Astrocyte (in vitro differentiated cells and primary cell): ENCODE measurements at regions not wholly inside any gene's neighbourhood (a gene's known extent, or its start where the extent isn't known, plus 50 kb on each side); places are given as distances from the start of the nearest gene placed in this dataset.

ENCODE experiments used
- DNase-seq: peaks from one replicate; pipeline ENCODE4 v3.0.0-alpha.2; 2010; ENCODE audit warnings: low read depth
- FAIRE-seq: peaks from 2 replicates; lab custom pipeline; 2011; peaks lifted over from hg19 to GRCh38; lab: Jason Lieb, UNC
- H2AFZ ChIP-seq: 2 replicates; pipeline ENCODE4 v1.6.0; 2012; ENCODE audit warnings: low read depth, low read length, inconsistent platforms
- H3K27ac ChIP-seq: 2 replicates; pipeline ENCODE4 v1.5.1; 2011; ENCODE audit warnings: low read depth, low read length, inconsistent platforms
- H3K27me3 ChIP-seq: 2 replicates; pipeline ENCODE4 v1.6.0; 2011; ENCODE audit warnings: low read length, inconsistent platforms; ENCODE audit not compliant: insufficient read depth
- H3K36me3 ChIP-seq: 2 replicates; pipeline ENCODE4 v1.5.1; 2011; ENCODE audit warnings: low read length, inconsistent platforms; ENCODE audit not compliant: insufficient read depth
- H3K4me1 ChIP-seq: 2 replicates; pipeline ENCODE4 v1.5.1; 2011; ENCODE audit warnings: low read length, inconsistent platforms; ENCODE audit not compliant: insufficient read depth
- H3K4me2 ChIP-seq: 2 replicates; pipeline ENCODE4 v1.6.0; 2012; ENCODE audit warnings: low read length, inconsistent platforms
- H3K4me3 ChIP-seq: 2 replicates; pipeline ENCODE4 v1.5.1; 2011; ENCODE audit warnings: low read depth, mild to moderate bottlenecking, low read length, inconsistent platforms; ENCODE audit not compliant: insufficient read depth
- H3K79me2 ChIP-seq: 2 replicates; pipeline ENCODE4 v1.6.0; 2012; ENCODE audit warnings: mild to moderate bottlenecking, low read length, inconsistent platforms; ENCODE audit not compliant: insufficient read depth
- H3K9ac ChIP-seq: 2 replicates; pipeline ENCODE4 v1.6.0; 2012; ENCODE audit warnings: mild to moderate bottlenecking, low read length, inconsistent platforms
- H3K9me3 ChIP-seq: 2 replicates; pipeline ENCODE4 v1.5.1; 2012; ENCODE audit warnings: low read depth, mild to moderate bottlenecking, low read length, inconsistent platforms; ENCODE audit not compliant: insufficient read depth
- H4K20me1 ChIP-seq: 2 replicates; pipeline ENCODE4 v1.6.0; 2012; ENCODE audit warnings: low read length, inconsistent platforms; ENCODE audit not compliant: insufficient read depth
- H3K27ac Mint-ChIP-seq: one replicate; pipeline ENCODE4 v1.8.0; 2021; ENCODE audit warnings: mild to moderate bottlenecking, mixed read lengths; ENCODE audit not compliant: unreplicated experiment
- H3K27me3 Mint-ChIP-seq: one replicate; pipeline ENCODE4 v1.8.0; 2021; ENCODE audit warnings: low read depth, mixed read lengths; ENCODE audit not compliant: unreplicated experiment
- H3K36me3 Mint-ChIP-seq: one replicate; pipeline ENCODE4 v1.8.0; 2021; ENCODE audit warnings: low read depth, mixed read lengths; ENCODE audit not compliant: unreplicated experiment
- H3K4me1 Mint-ChIP-seq: one replicate; pipeline ENCODE4 v1.8.0; 2021; ENCODE audit warnings: low read depth, mixed read lengths; ENCODE audit not compliant: unreplicated experiment
- H3K4me3 Mint-ChIP-seq: one replicate; pipeline ENCODE4 v1.8.0; 2021; ENCODE audit warnings: mild to moderate bottlenecking, moderate library complexity, mixed read lengths; ENCODE audit not compliant: unreplicated experiment
- H3K9me3 Mint-ChIP-seq: one replicate; pipeline ENCODE4 v1.8.0; 2021; ENCODE audit warnings: mild to moderate bottlenecking, mixed read lengths; ENCODE audit not compliant: unreplicated experiment
- CTCF ChIP-seq: IDR thresholded peaks from 2 replicates; pipeline ENCODE4 v1.5.1; 2011; ENCODE audit warnings: low read depth, mild to moderate bottlenecking, inconsistent platforms, low read length, moderate library complexity; ENCODE audit not compliant: insufficient read depth
- EZH2 ChIP-seq: IDR thresholded peaks from 2 replicates; pipeline ENCODE4 v1.6.1; 2012; ENCODE audit warnings: mild to moderate bottlenecking, low read length, inconsistent platforms; ENCODE audit not compliant: insufficient read depth

GRCh38 chr6:120608826-120609225 is 725.5 kb downstream of the TBC1D32 start:
- Mint-ChIP-seq H3K4me3 (no peak overlapping the region), H3K9me3 (no peaks in the 10 kb centered on the region), H3K4me1 (peaks cover 7% of the 10 kb centered on the region), H3K36me3 (no peaks in the 10 kb centered on the region), H3K27ac (peak overlapping the region; percentile 42), H3K27me3 (no peaks in the 10 kb centered on the region)
- no peaks in the 10 kb centered on the region for H3K9me3 ChIP-seq
- peak overlapping the region; percentile 20 for H3K4me2 ChIP-seq
- H3K4me3 ChIP-seq: no peak overlapping the region
- peaks cover 4% of the 10 kb centered on the region for H3K4me1 ChIP-seq
- no peak overlapping the region for H3K9ac ChIP-seq
- H3K36me3 ChIP-seq: no peaks in the 10 kb centered on the region
- H4K20me1 ChIP-seq: no peaks in the 10 kb centered on the region
- DNase-seq (peak; percentile 42), FAIRE-seq (peak; percentile 69)
- H2AFZ ChIP-seq: no peak overlapping the region
- TF ChIP-seq CTCF: no peak
- TF ChIP-seq EZH2: no peak
- H3K27me3 ChIP-seq: peaks cover 4% of the 10 kb centered on the region
- H3K79me2 ChIP-seq: no peaks in the 10 kb centered on the region
- H3K27ac ChIP-seq: no peak overlapping the region

- H4K20me1 ChIP-seq: no peaks in the 10 kb centered on the region
- TF ChIP-seq EZH2 (no peak), CTCF (no peak)
- H3K9me3 ChIP-seq: no peaks in the 10 kb centered on the region
- no peak overlapping the region for H3K27ac ChIP-seq
- peaks cover 4% of the 10 kb centered on the region for H3K4me1 ChIP-seq
- no peaks in the 10 kb centered on the region for H3K79me2 ChIP-seq
- H3K9me3 Mint-ChIP-seq: no peaks in the 10 kb centered on the region
- no peaks in the 10 kb centered on the region for H3K27me3 Mint-ChIP-seq
- no peak overlapping the region for H3K27ac Mint-ChIP-seq
- DNase-seq (no peak), FAIRE-seq (no peak)
- H3K9ac ChIP-seq: no peak overlapping the region
- H3K36me3 Mint-ChIP-seq: no peaks in the 10 kb centered on the region
- peaks cover 4% of the 10 kb centered on the region for H3K27me3 ChIP-seq
- no peak overlapping the region for H3K4me3 ChIP-seq
- no peak overlapping the region for H3K4me3 Mint-ChIP-seq
- H3K36me3 ChIP-seq: no peaks in the 10 kb centered on the region
- peaks cover 7% of the 10 kb centered on the region for H3K4me1 Mint-ChIP-seq
- H2AFZ ChIP-seq: no peak overlapping the region
- H3K4me2 ChIP-seq: no peak overlapping the region
These were observed 727.5 kb downstream of the TBC1D32 start for GRCh38 chr6:120606743-120607142.

DNA sequence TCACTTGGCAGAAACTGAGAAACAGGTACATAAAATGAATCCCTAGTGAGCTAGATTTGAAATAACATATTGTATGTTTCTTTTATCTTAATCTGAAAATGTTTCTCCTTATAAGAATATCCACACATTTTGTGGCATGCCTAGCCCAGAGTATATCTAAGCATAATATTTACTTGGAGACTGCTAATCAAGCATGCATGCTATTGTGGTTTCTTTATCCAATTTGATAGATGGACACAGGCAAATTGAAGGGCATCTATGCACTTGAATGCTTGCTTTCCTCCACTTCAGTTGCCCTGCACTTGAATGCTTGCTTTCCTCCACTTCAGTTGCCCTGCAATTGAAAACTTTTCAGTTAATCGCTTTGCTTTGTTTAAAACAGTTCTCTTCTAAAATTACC is 729.8 kb downstream of the TBC1D32 start:
- DNase-seq (peak; percentile 3), FAIRE-seq (no peak)
- H3K79me2 ChIP-seq: no peaks in the 10 kb centered on the region
- peaks cover 7% of the 10 kb centered on the region for H3K4me1 Mint-ChIP-seq
- peaks cover 4% of the 10 kb centered on the region for H3K4me1 ChIP-seq
- no peak overlapping the region for H3K27ac ChIP-seq
- no peaks in the 10 kb centered on the region for H3K9me3 Mint-ChIP-seq
- no peak overlapping the region for H3K9ac ChIP-seq
- H3K27me3 ChIP-seq: peaks cover 4% of the 10 kb centered on the region
- H3K9me3 ChIP-seq: no peaks in the 10 kb centered on the region
- no peak overlapping the region for H3K4me3 Mint-ChIP-seq
- no peaks in the 10 kb centered on the region for H3K36me3 ChIP-seq
- H3K4me2 ChIP-seq: no peak overlapping the region
- H3K4me3 ChIP-seq: no peak overlapping the region
- TF ChIP-seq CTCF: no peak
- TF ChIP-seq EZH2: no peak
- no peaks in the 10 kb centered on the region for H3K36me3 Mint-ChIP-seq
- no peaks in the 10 kb centered on the region for H3K27me3 Mint-ChIP-seq
- H2AFZ ChIP-seq: no peak overlapping the region
- H4K20me1 ChIP-seq: no peaks in the 10 kb centered on the region
- no peak overlapping the region for H3K27ac Mint-ChIP-seq
